Dendritic cell treated with granulocyte-macrophage colony-stimulating factor and Interleukin-4, amounts not matched to agents 40 ng/mL and 50 ng/mL, for 4 days (primary cell): ENCODE measurements at regions not wholly inside any gene's neighbourhood (a gene's known extent, or its start where the extent isn't known, plus 50 kb on each side); places are given as distances from the start of the nearest gene placed in this dataset.
"Not testable (repeated sequence)": the region's sequence is repeated elsewhere in the genome, so short reads cannot be mapped to it uniquely, and the experiment has no call there.

Experiments used
- H3K27ac Mint-ChIP-seq: one replicate; pipeline ENCODE4 v1.8.0; 2022; ENCODE audit warnings: mild to moderate bottlenecking, mixed read lengths
- H3K27me3 Mint-ChIP-seq: one replicate; pipeline ENCODE4 v1.8.0; 2022; ENCODE audit warnings: mild to moderate bottlenecking, mixed read lengths
- H3K36me3 Mint-ChIP-seq: one replicate; pipeline ENCODE4 v1.8.0; 2022; ENCODE audit warnings: low read depth, mixed read lengths
- H3K4me1 Mint-ChIP-seq: one replicate; pipeline ENCODE4 v1.8.0; 2022; ENCODE audit warnings: low read depth, mixed read lengths
- H3K4me3 Mint-ChIP-seq: one replicate; pipeline ENCODE4 v1.8.0; 2022; ENCODE audit warnings: mild to moderate bottlenecking, moderate library complexity, mixed read lengths
- H3K9me3 Mint-ChIP-seq: one replicate; pipeline ENCODE4 v1.8.0; 2022; ENCODE audit warnings: mixed read lengths
- intact Hi-C: fragments of 100-400 bp; cut with micrococcal nuclease; formaldehyde crosslinking; loops from one replicate; pipeline ENCODE4 v1.15.0; 2022

DNA sequence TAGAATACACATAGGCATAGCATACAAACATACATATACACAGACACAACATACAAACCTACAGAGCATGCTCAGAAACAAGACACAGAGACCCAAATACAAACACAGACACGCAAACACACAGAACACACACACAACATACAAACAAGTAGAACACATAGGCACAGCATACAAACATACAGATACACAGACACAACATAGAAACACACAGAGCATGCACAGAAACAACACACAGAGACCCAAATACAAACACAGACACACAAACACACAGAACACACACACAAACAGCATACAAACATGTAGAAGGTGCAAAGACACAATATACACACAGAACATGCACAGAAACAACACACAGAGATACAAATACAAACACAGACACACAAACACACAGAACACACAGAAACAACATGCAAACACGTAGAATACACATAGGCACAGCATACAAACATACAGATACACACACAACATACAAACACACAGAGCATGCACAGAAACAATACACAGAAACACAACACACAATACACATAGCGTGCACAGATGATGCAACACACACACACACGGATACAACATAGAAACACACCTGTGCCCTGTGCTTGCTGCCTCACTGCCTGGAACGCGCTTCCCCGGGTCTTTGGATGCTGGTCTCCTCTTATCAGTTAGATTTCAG, 469.0 kb upstream of the CDH4 start:
- H3K27ac Mint-ChIP-seq: no peak overlapping the region
- no peaks in the 10 kb centered on the region for H3K27me3 Mint-ChIP-seq
- H3K4me3 Mint-ChIP-seq: no peak overlapping the region
- intact Hi-C loops: no loop called here
- H3K4me1 Mint-ChIP-seq: no peaks in the 10 kb centered on the region
- H3K9me3 Mint-ChIP-seq: no peaks in the 10 kb centered on the region
- H3K36me3 Mint-ChIP-seq: no peaks in the 10 kb centered on the region

DNA sequence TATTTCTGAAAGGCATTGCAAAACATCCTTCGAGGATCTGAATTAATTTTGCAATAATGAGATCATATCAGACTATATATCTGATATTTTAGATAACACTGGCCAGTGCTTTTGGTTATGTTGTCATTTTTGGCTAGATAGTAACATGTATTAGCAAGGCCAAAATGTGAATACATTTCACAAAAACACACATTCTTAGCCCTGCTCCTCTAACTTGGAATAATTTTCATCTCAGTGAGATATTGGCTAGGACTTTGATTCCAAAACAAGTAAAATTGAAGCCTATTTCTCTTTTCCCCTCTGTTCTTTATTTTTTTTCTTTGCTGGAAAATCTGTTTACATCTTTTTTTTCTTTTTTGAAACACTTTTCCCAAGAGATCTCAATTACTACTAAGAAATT, 466.8 kb upstream of the CDH4 start:
- no peak overlapping the region for H3K27ac Mint-ChIP-seq
- H3K4me3 Mint-ChIP-seq: no peak overlapping the region
- no peaks in the 10 kb centered on the region for H3K4me1 Mint-ChIP-seq
- H3K27me3 Mint-ChIP-seq: no peaks in the 10 kb centered on the region
- H3K36me3 Mint-ChIP-seq: no peaks in the 10 kb centered on the region
- intact Hi-C loops: no loop called here
- no peaks in the 10 kb centered on the region for H3K9me3 Mint-ChIP-seq

DNA sequence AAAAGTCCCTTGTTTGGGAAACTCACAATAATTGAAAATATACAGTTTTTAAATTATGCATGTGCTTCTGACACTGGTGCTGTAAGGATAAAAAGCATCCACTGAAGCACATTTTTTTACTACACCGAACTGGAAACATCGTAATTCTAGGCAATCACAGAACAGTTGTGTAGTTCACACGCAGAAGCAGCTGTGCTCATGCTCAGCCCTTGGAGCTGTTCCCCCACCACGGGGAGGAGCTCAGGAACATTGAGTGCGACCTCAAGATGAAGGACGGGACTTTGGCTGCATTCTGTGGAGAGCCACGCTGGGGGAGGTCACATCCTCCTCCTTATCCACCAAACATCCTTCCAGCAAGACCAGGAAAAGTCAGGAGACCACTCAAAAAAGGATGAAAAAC, 466.3 kb upstream of the CDH4 start:
- Mint-ChIP-seq H3K27ac (no peak overlapping the region), H3K36me3 (no peaks in the 10 kb centered on the region), H3K9me3 (no peaks in the 10 kb centered on the region), H3K4me1 (no peaks in the 10 kb centered on the region), H3K4me3 (no peak overlapping the region), H3K27me3 (no peaks in the 10 kb centered on the region)
- intact Hi-C loops: no loop called here

DNA sequence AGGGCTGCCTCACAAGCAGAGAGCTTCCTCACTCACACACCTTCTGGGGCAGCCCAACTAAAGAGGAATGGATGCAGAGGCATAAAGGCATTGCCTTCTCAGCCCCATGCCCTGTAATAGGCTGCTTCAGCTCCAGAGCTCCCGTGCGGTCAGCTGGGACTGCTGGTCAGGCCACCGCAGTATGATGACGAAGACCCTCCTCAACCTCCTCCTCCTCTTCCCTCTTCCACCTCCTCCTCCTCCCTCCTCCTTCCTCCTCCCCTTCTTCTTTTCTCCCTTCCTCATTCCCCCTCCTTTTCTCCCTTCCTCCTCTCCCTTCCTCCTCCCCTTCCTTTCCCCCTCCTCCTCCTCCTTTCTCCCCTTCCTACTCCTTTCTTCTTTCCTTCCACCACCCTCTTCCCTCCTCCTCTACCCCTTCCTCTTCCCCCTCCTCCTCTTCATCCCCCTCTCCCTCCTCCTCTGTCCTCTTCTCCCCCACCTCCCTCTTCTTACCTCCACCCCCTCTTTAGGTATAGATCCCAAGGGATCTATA, 465.3 kb upstream of the CDH4 start:
- no peak overlapping the region for H3K4me3 Mint-ChIP-seq
- H3K36me3 Mint-ChIP-seq: no peaks in the 10 kb centered on the region
- intact Hi-C loops: no loop called here
- no peaks in the 10 kb centered on the region for H3K27me3 Mint-ChIP-seq
- H3K4me1 Mint-ChIP-seq: no peaks in the 10 kb centered on the region
- no peaks in the 10 kb centered on the region for H3K9me3 Mint-ChIP-seq
- no peak overlapping the region for H3K27ac Mint-ChIP-seq

DNA sequence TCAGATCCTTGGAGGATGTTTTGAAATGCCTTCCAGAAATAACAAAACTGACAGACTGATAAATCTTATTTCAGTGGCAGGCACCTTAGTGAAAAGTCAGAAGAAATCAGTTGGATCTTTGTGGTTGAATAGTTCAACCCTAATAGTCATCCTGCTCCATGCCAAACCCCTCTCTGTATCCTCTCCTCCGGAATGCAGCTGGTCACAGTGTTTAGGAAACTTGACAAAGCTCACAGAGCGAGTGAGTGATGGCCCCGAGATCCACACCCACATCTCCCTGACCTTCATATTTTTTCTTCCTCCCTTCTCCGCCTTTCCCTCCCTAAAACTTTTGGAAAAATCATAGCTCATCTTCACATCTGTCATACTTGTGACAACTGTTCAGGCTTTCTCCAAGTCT, 464.8 kb upstream of the CDH4 start:
- no peaks in the 10 kb centered on the region for H3K27me3 Mint-ChIP-seq
- no peaks in the 10 kb centered on the region for H3K4me1 Mint-ChIP-seq
- no peaks in the 10 kb centered on the region for H3K36me3 Mint-ChIP-seq
- H3K27ac Mint-ChIP-seq: no peak overlapping the region
- intact Hi-C loops: no loop called here
- H3K4me3 Mint-ChIP-seq: no peak overlapping the region
- no peaks in the 10 kb centered on the region for H3K9me3 Mint-ChIP-seq

DNA sequence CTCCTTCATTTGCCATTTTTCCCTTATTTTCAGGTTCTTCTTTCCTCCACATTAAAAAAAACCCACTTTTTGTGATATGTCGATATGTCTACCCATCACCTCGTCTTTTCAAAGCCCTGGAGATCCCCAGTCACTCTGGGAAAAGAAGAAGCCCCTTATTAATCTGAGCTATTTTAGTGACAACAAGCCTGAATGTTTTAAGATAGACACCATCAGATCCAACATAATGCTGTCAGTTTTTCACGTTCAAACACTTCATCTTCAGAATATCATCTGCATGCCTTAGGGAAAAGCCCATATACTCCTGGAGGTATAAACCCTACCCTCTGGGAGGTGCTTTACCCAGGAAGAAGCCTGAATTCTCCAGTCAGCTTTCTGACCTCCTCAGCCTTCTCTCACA, 464.0 kb upstream of the CDH4 start:
- Mint-ChIP-seq H3K9me3 (no peaks in the 10 kb centered on the region), H3K4me3 (no peak overlapping the region), H3K27me3 (no peaks in the 10 kb centered on the region), H3K4me1 (no peaks in the 10 kb centered on the region), H3K27ac (no peak overlapping the region), H3K36me3 (no peaks in the 10 kb centered on the region)
- intact Hi-C loops: no loop called here

DNA sequence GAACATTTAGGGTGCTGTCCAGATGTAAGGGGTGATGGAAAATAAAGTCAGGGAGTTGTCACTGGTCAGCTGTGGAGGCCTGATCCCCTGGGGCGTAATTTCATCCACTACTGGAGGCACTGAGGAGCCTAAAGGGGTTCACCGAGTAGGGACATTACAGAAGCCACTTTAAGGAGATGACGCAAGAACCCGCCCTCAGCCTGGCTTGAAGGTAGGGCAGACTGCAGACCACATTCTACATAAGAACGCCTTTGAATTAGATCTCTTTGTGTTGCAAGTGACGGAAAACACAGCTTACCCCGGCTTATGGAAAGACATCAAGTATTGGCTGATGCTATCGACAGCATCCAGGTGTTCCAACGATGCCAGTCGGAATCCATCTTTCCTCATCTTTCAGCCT, 462.7 kb upstream of the CDH4 start:
- H3K27me3 Mint-ChIP-seq: no peaks in the 10 kb centered on the region
- H3K27ac Mint-ChIP-seq: no peak overlapping the region
- H3K9me3 Mint-ChIP-seq: no peaks in the 10 kb centered on the region
- H3K4me1 Mint-ChIP-seq: no peaks in the 10 kb centered on the region
- no peak overlapping the region for H3K4me3 Mint-ChIP-seq
- intact Hi-C loops: no loop called here
- H3K36me3 Mint-ChIP-seq: no peaks in the 10 kb centered on the region

DNA sequence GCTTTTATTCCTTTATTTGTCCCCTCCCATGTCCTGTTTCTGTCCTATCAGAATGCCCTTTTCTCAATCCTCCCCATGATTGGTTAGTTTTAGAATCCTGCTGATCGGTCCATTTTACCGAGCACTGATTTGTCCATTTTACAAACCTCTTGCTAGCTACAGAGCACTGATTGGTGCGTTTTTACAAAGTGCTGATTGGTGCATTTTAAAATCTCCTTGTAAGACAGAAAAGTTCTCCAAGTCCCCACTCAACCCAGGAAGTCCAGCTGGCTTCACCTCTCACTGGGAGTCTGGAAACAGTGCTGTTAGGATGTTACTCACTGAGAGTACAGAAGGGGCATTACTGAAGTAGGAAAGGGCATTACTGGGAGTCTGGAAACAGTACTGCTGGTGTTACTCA, 461.7 kb upstream of the CDH4 start:
- H3K27ac Mint-ChIP-seq, H3K27me3 Mint-ChIP-seq, H3K9me3 Mint-ChIP-seq, H3K4me3 Mint-ChIP-seq, H3K4me1 Mint-ChIP-seq, H3K36me3 Mint-ChIP-seq, intact Hi-C loops: not testable (repeated sequence)

DNA sequence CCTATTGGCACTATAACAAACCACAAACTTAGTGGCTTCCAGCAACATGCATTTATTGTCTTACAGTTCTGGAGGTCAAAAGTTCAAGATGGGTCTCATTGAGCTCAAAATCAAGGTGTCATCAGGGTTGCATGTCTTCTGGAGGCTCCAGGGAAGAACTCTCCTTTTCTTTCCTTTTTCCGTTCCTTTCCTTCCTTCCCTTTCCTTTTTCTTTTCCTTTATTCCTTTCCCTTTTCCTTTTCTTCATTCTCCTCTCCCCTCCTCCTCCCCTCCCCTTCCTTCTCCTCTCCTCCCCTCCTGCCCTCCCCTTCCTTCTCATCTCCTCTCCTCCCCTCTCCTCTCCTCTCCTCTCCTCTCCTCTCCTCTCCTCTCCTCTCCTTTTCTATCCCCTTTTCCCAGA, 460.2 kb upstream of the CDH4 start:
- Mint-ChIP-seq H3K4me3 (no peak overlapping the region), H3K27me3 (no peaks in the 10 kb centered on the region), H3K9me3 (no peaks in the 10 kb centered on the region), H3K27ac (no peak overlapping the region), H3K4me1 (no peaks in the 10 kb centered on the region), H3K36me3 (no peaks in the 10 kb centered on the region)
- intact Hi-C loops: no loop called here

DNA sequence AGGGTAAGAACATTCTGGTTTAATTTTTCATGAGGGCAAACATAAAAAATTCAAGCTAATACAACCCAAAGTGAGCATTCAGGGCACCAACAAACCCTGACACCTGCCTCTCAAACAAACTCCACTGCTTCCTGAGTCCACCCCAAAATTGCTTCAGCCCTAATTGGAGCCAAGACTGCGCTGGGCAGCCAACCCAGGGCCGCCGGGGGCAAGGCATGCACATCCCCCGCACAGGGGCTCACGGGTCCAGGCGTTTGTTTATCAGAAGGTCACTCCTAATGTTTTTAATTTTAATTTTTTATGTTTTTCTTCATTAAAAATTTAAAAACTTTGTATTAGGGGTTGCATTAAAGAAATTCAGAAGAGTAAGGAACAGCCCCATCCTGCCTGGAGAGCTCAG, 459.1 kb upstream of the CDH4 start:
- no peak overlapping the region for H3K27ac Mint-ChIP-seq
- no peak overlapping the region for H3K4me3 Mint-ChIP-seq
- H3K4me1 Mint-ChIP-seq: no peaks in the 10 kb centered on the region
- intact Hi-C loops: no loop called here
- no peaks in the 10 kb centered on the region for H3K27me3 Mint-ChIP-seq
- H3K36me3 Mint-ChIP-seq: no peaks in the 10 kb centered on the region
- peaks cover 6% of the 10 kb centered on the region for H3K9me3 Mint-ChIP-seq

DNA sequence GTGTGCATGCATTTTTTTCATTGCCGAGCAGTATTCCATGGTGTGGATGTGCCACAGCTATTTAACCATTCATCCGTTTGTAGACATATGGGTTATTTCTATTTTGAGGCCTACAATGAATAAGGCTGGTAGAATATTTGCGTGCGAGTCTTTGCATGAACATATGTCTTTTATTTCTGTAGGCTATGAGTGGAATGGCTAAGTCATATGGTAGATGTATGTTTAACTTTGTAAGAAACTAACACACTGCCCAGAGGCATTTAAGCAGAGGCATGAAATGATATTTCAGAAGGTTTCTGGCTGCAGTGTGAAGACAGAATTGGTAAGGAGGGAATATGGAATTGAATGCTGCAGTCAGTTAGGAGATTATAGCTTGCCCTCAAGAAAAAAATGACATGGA, 457.4 kb upstream of the CDH4 start:
- H3K9me3 Mint-ChIP-seq: peaks cover 9% of the 10 kb centered on the region
- H3K36me3 Mint-ChIP-seq: no peaks in the 10 kb centered on the region
- no peak overlapping the region for H3K27ac Mint-ChIP-seq
- intact Hi-C loops: no loop called here
- H3K4me3 Mint-ChIP-seq: no peak overlapping the region
- H3K27me3 Mint-ChIP-seq: no peaks in the 10 kb centered on the region
- H3K4me1 Mint-ChIP-seq: no peaks in the 10 kb centered on the region

DNA sequence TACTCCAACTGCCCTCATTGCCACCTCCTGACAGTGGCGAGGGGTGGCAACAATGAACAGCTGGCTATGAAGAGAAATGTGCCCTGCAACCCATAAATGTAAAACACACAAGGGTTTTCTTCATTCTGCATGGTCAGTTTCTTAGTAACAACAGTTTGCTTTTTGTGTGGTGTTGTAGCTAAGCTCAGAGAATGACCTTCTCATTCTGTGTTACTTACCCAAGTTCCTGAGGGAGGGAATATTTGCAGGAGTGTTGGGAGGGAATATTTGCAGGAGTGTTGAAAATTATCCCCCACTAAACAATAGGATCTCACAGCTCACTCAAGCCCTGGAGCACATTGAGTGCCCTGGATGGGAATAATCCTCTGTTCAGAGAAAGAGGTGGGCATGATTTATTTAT, 456.4 kb upstream of the CDH4 start:
- Mint-ChIP-seq H3K27ac (no peak overlapping the region), H3K4me3 (no peak overlapping the region), H3K27me3 (no peaks in the 10 kb centered on the region), H3K4me1 (no peaks in the 10 kb centered on the region), H3K36me3 (no peaks in the 10 kb centered on the region), H3K9me3 (peaks cover 17% of the 10 kb centered on the region)
- intact Hi-C loops: no loop called here

DNA sequence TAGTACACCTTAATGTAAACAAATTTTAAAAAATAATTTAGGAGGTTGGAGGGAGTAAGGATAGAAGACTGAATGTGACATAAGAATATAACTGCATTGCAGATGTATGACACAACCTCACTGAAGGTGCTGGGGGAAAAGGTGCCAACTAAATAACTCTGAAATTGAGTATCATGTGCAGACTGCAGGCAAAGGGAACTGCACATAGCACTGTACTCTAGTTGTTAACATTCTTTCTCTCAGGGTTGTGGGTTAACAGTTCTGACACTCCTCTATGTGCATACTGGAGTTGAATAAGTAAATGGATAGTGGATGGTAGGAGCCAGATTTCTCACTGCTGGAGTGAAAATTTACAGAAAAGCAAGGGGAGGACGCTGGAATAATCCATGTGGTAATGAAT, 451.9 kb upstream of the CDH4 start:
- H3K4me3 Mint-ChIP-seq: no peak overlapping the region
- intact Hi-C loops: no loop called here
- H3K27me3 Mint-ChIP-seq: no peaks in the 10 kb centered on the region
- H3K9me3 Mint-ChIP-seq: peaks cover 18% of the 10 kb centered on the region
- H3K36me3 Mint-ChIP-seq: no peaks in the 10 kb centered on the region
- H3K27ac Mint-ChIP-seq: no peak overlapping the region
- no peaks in the 10 kb centered on the region for H3K4me1 Mint-ChIP-seq

DNA sequence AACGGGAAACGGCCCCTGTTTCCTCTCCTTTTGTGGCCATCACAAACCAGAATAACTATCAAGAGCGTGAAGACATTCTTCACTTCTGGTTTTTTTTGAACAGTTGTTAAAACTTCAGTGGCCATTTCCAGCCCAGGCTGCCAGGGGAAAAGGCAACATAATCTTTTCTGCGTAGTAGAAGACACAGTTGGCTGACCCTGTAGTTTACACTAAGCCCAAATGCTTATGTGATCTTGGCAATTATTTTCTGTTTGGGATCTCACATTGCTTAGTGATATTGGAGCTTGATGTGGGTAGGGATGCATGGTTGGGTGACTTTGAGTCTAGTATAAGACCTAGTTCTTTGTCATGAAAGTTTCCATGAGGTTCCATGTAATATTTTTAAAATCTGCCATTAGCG, 449.4 kb upstream of the CDH4 start:
- no peak overlapping the region for H3K27ac Mint-ChIP-seq
- H3K36me3 Mint-ChIP-seq: no peaks in the 10 kb centered on the region

DNA sequence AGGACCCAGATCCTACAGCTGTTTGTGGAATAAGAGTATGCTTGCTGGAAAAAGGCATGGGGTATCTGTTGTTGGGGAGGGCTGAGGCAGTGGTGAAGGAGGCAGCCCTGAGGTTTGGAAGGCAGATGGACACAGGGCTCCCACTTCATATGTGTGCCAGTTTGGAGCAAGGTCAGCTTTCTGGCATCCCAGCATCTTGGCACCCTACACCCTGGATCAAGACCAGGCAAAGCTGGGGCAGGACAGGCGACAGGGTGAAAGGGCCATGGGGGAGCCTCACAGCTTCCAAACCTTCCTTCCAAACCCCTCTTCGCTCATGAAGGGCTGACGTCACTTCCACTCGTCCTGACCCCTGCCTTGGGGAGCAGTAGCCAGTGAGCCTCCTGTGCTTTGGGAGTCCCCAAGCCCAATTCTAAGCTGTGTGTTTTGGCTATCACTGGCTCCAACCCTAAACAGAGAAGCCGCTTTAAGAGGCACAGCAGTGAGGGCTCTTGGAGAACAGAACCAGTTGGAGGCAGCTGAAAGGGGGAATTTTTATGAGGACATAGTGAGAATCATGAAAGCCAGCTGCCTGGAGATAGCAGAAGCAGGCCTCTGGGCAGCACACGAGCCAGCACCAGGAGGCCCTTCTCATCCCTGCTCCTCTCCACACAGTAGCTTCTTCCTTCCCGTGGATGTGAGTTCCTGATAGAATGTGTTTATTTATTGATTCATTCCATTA, 448.6 kb upstream of the CDH4 start:
- H3K27me3 Mint-ChIP-seq: no peaks in the 10 kb centered on the region
- no peak overlapping the region for H3K4me3 Mint-ChIP-seq
- intact Hi-C loops: no loop called here
- H3K36me3 Mint-ChIP-seq: no peaks in the 10 kb centered on the region
- peaks cover 9% of the 10 kb centered on the region for H3K9me3 Mint-ChIP-seq
- H3K27ac Mint-ChIP-seq: no peak overlapping the region
- no peaks in the 10 kb centered on the region for H3K4me1 Mint-ChIP-seq

More for the DNA sequence above, 449.4 kb upstream of the CDH4 start:
- intact Hi-C loops: no loop called here
- Mint-ChIP-seq H3K27me3 (no peaks in the 10 kb centered on the region), H3K9me3 (peaks cover 14% of the 10 kb centered on the region), H3K4me1 (no peaks in the 10 kb centered on the region), H3K4me3 (no peak overlapping the region)
